HEK293T (cell line): ENCODE measurements at regions not wholly inside any gene's neighbourhood (a gene's known extent, or its start where the extent isn't known, plus 50 kb on each side); places are given as distances from the start of the nearest gene placed in this dataset.

ENCODE experiments used
- CTCF ChIA-PET: fragments of 350-600 bp; formaldehyde crosslinking; extraction: SDS; loops from one replicate; lab custom pipeline; 2021; ENCODE audit warnings: antibody characterized with exemption, inconsistent platforms; lab: Yijun Ruan, JAX
- POLR2A ChIA-PET: fragments of 350-600 bp; formaldehyde crosslinking; extraction: SDS; loops from one replicate; lab custom pipeline; 2020; ENCODE audit warnings: antibody characterized with exemption, inconsistent platforms; lab: Yijun Ruan, JAX
- DNase-seq: peaks from one replicate; pipeline ENCODE4 v3.0.0; 2012; ENCODE audit warnings: mixed read lengths; ENCODE audit errors: extremely low spot score
- ARNT ChIP-seq: fragments of 450-650 bp; IDR thresholded peaks from 2 replicates; pipeline ENCODE4 v1.6.1; 2017; ENCODE audit warnings: mild to moderate bottlenecking
- BHLHE40 ChIP-seq: fragments of 450-650 bp; IDR thresholded peaks from 2 replicates; pipeline ENCODE4 v1.6.1; 2016; ENCODE audit warnings: mild to moderate bottlenecking, moderate library complexity, borderline replicate concordance
- CTBP1 ChIP-seq: fragments of 450-650 bp; IDR thresholded peaks from 2 replicates; pipeline ENCODE4 v1.6.1; 2016; ENCODE audit warnings: borderline replicate concordance
- ELF4 ChIP-seq: fragments of 450-650 bp; IDR thresholded peaks from 2 replicates; pipeline ENCODE4 v1.6.1; 2017; ENCODE audit warnings: antibody characterized with exemption
- FOXA1 ChIP-seq: fragments of 450-650 bp; IDR thresholded peaks from 2 replicates; pipeline ENCODE4 v1.6.1; 2016; ENCODE audit warnings: mild to moderate bottlenecking
- FOXK2 ChIP-seq: fragments of 450-650 bp; IDR thresholded peaks from 2 replicates; pipeline ENCODE4 v1.6.1; 2016; ENCODE audit warnings: mild to moderate bottlenecking
- FOXM1 ChIP-seq: fragments of 450-650 bp; IDR thresholded peaks from 2 replicates; pipeline ENCODE4 v1.6.1; 2017; ENCODE audit warnings: mild to moderate bottlenecking, borderline replicate concordance
- HDGF ChIP-seq: fragments of 450-650 bp; IDR thresholded peaks from 2 replicates; pipeline ENCODE4 v1.6.1; 2017; ENCODE audit warnings: antibody characterized with exemption, borderline replicate concordance
- L3MBTL2 ChIP-seq: fragments of 450-650 bp; conservative IDR thresholded peaks from 2 replicates; pipeline ENCODE4 v1.6.1; 2016; ENCODE audit warnings: mild to moderate bottlenecking
- LEF1 ChIP-seq: fragments of 450-650 bp; IDR thresholded peaks from 2 replicates; pipeline ENCODE4 v1.6.1; 2017; ENCODE audit warnings: mild to moderate bottlenecking, borderline replicate concordance
- NFRKB ChIP-seq: fragments of 450-650 bp; IDR thresholded peaks from 2 replicates; pipeline ENCODE4 v1.6.1; 2016; ENCODE audit warnings: mild to moderate bottlenecking, moderate library complexity
- PKNOX1 ChIP-seq: fragments of 450-650 bp; IDR thresholded peaks from 2 replicates; pipeline ENCODE4 v1.6.1; 2016
- SP1 ChIP-seq: fragments of 450-650 bp; IDR thresholded peaks from 2 replicates; pipeline ENCODE4 v1.6.1; 2017
- SUZ12 ChIP-seq: fragments of 450-650 bp; IDR thresholded peaks from 2 replicates; pipeline ENCODE4 v1.6.1; 2016; ENCODE audit warnings: mild to moderate bottlenecking
- TARDBP ChIP-seq: fragments of 450-650 bp; IDR thresholded peaks from 2 replicates; pipeline ENCODE4 v1.6.1; 2016
- ZNF384 ChIP-seq: fragments of 450-650 bp; IDR thresholded peaks from 2 replicates; pipeline ENCODE4 v1.6.1; 2016

- ChIA-PET POLR2A (no interaction called here), CTCF (no interaction called here)
- TF ChIP-seq ZNF384: no peak
- DNase-seq: no peak
Observed at GRCh38 chr5:107790671-107791070, 119.9 kb upstream of the EFNA5 start.

- TF ChIP-seq CTBP1: no peak
- no peak for TF ChIP-seq FOXK2
- TF ChIP-seq SUZ12: no peak
- TF ChIP-seq FOXM1: no peak
- TF ChIP-seq L3MBTL2: no peak
- no peak for TF ChIP-seq SP1
- no peak for TF ChIP-seq BHLHE40
- no peak for TF ChIP-seq HDGF
- DNase-seq: no peak
- ChIA-PET POLR2A (no interaction called here), CTCF (no interaction called here)
Observed at GRCh38 chr5:107786424-107786823, 115.7 kb upstream of the EFNA5 start.

GRCh38 chr5:107783551-107783950 lies 112.8 kb upstream of the EFNA5 start:
- TF ChIP-seq HDGF (no peak), ARNT (no peak)
- ChIA-PET POLR2A (no interaction called here), CTCF (no interaction called here)
- DNase-seq: no peak

- ChIA-PET POLR2A (no interaction called here), CTCF (no interaction called here)
- TF ChIP-seq FOXM1 (no peak), FOXA1 (no peak), CTBP1 (no peak)
- DNase-seq: no peak
Observed at GRCh38 chr5:107782561-107783169, 111.9 kb upstream of the EFNA5 start.

- ChIA-PET CTCF (no interaction called here), POLR2A (no interaction called here)
- TF ChIP-seq SP1 (no peak), FOXA1 (no peak), HDGF (no peak), BHLHE40 (no peak), PKNOX1 (no peak), ARNT (no peak), FOXK2 (no peak), NFRKB (no peak), LEF1 (no peak), TARDBP (no peak)
- no peak for DNase-seq
Observed at GRCh38 chr5:107781451-107781850, 110.7 kb upstream of the EFNA5 start.

GRCh38 chr5:107779437-107779836 lies 108.7 kb upstream of the EFNA5 start:
- CTCF ChIA-PET: no interaction called here
- POLR2A ChIA-PET: no interaction called here
- TF ChIP-seq TARDBP (no peak), LEF1 (no peak), ELF4 (no peak), SP1 (no peak), FOXM1 (no peak), SUZ12 (no peak), FOXA1 (no peak), HDGF (no peak), NFRKB (no peak), FOXK2 (no peak), L3MBTL2 (no peak), CTBP1 (no peak), BHLHE40 (no peak), ZNF384 (no peak), ARNT (no peak), PKNOX1 (no peak)
- DNase-seq: no peak

GRCh38 chr5:107778647-107779046 lies 107.9 kb upstream of the EFNA5 start:
- CTCF ChIA-PET: interaction anchor here (0.9 kb wide), 1 partner anchor 59 kb away, joined by 3 read pairs; no protein-coding TSS in a partner anchor
- POLR2A ChIA-PET: no interaction called here
- TF ChIP-seq SP1 (no peak), FOXK2 (no peak), ZNF384 (no peak), FOXA1 (no peak), CTBP1 (no peak), BHLHE40 (no peak), L3MBTL2 (no peak), NFRKB (no peak), FOXM1 (no peak), LEF1 (no peak), ELF4 (no peak), PKNOX1 (no peak), HDGF (no peak), SUZ12 (no peak), ARNT (no peak), TARDBP (no peak)
- no peak for DNase-seq
